GM12873 (cell line): ENCODE measurements at regions not wholly inside any gene's neighbourhood (a gene's known extent, or its start where the extent isn't known, plus 50 kb on each side); places are given as distances from the start of the nearest gene placed in this dataset.

ENCODE experiments used
- TF ChIP-seq, protein P1 (sequence below): IDR thresholded peaks from 2 replicates; pipeline ENCODE4 v1.5.1; 2012; ENCODE audit warnings: low read depth, mild to moderate bottlenecking, moderate library complexity, low read length, control low read depth; ENCODE audit not compliant: insufficient read depth; ENCODE audit errors: missing control alignments

DNA sequence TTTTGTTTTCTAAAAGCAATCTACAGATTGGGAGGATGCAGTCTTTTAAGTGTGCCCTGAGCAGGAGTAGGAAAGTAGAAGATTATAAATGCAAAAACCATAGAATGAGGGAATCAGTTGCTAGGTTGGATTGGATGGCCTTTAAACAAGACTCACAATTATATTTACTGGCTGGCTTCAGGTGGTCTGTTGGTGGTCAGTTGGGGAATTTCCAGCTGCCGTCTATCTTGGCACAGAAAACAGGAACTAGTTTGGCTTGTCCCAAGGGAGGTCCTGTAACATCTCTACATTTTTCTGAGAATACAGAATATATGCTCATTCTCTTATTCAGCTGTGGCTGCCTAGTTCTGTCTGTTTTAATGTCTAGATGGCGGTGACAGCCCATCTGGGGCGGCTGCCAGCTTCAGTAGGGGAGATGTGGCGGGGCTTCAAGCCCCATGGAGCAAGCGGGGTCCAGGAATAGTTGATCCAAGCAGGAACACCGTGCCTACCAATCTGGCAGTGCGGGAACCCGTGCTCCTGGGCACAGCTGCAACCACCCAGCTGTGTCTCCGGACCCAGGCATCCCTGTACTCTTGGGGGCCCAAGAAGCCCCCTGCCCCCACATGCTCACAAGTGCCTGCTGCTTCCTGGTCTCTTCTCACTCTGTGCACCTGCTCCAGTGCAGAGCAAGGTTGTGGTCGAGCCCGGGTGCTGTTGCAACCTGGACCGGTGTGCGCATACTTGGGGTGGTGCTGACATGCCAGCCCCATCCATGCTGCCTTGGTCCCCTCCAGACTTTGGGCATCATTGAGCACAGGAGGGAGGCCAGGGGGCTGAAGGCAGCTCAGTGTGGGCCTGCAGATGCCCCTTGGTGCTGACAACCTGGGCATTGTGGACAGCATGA is 1182.6 kb downstream of the AMY1C start:
- TF ChIP-seq, protein P1, sequence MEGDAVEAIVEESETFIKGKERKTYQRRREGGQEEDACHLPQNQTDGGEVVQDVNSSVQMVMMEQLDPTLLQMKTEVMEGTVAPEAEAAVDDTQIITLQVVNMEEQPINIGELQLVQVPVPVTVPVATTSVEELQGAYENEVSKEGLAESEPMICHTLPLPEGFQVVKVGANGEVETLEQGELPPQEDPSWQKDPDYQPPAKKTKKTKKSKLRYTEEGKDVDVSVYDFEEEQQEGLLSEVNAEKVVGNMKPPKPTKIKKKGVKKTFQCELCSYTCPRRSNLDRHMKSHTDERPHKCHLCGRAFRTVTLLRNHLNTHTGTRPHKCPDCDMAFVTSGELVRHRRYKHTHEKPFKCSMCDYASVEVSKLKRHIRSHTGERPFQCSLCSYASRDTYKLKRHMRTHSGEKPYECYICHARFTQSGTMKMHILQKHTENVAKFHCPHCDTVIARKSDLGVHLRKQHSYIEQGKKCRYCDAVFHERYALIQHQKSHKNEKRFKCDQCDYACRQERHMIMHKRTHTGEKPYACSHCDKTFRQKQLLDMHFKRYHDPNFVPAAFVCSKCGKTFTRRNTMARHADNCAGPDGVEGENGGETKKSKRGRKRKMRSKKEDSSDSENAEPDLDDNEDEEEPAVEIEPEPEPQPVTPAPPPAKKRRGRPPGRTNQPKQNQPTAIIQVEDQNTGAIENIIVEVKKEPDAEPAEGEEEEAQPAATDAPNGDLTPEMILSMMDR, result no peak

DNA sequence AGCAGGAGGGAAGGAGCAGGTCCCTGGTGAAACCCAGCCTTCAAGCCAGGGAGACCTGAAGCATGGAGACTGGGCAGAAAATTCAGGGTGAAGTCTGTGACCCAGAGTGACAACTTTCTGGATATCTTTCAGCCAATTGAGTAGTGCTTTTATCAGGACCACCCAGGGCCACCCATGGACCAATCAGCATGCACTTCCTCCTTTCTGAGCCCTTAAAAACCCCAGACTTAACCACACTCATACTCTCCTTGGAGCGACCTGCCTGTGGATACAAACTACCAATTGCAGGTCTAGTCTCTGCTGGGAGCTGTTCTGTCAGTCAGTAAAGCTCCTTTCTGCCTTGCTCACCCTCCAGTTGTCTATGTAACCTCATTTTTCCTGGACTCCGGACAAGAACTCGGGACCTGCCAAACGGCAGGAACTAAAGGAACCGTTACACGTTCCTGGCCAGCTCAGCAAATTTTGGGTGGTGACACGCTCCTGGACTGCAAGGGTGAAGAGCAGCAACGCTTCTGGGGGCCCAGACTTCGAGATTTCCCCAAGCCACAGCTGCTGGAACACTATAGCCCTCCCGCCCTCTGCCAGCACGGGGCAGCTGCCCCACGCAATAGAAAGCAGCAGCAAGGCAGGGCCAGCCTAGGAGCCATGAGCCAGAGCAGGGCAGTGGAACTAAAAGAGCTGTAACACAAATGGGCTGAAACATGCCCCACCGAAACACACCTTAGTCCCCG is 1183.4 kb downstream of the AMY1C start:
- TF ChIP-seq, protein P1, result no peak

DNA sequence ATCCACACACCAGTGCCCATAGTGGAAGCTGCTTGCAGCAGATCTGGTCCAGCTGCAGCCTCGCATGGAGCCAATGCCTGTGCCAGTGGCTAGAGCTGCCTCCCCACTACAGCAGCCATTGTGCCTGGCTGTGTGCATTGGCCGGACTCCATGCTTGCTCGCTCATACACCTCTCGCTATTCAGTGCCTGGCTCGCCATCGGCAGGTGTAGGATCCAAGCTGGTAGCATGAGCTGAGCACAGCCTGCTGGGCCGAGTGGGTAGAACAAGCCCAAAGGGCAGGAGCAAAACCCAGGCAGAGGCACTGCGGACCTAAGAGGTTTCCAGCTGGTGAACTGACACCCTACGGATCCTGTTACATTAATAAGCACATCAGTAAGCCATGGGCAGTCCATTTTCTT is 1184.1 kb downstream of the AMY1C start:
- TF ChIP-seq, protein P1, result no peak

DNA sequence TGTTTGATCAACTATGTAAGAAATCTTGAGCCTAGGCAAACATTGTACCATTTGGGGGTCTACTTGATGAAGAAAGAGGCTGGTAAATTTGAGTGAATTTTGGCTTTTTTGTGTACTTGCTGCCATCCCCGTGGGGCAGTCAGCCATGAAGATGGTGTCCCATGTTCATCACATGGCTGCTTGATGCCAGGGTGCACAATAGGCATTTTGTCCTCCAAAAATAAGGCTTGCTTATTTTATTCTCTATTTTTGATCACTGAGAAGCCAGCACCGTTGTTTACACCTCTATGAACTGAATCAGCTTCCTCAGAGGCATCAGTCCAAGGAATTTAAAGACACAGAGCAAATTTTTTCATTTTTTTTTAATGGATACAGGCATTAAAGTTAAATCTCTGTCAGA is 1195.7 kb downstream of the AMY1C start:
- TF ChIP-seq, protein P1, result no peak

DNA sequence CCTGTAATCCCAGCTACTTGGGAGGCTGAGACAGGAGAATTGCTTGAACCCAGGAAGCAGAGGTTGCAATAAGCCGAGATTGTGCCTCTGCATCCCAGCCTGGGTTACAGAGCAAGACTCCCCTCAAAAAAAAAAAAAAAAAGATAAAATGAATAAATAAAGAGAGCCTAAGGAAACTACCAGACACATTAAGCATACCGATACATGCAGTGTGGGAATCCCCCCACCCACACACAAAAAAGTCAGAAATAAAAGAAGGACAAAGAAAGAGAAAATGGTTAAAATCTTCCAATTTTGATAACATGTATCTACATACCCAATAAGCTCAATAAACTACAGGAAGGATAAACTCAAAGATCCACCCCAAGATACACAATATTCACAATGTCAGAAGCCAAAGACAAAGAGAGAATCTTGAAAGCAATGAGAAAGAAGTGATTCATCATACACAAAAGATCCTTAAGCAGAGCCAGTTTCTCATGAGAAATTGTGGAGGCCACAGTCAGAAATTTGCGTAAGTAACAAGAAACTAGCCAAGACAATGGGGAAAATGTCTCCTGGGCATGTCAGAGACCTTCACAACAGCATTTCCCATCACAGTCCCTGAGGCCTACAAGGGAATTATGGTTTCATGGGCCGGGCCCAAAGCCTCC is 1197.0 kb downstream of the AMY1C start:
- TF ChIP-seq, protein P1, result no peak

DNA sequence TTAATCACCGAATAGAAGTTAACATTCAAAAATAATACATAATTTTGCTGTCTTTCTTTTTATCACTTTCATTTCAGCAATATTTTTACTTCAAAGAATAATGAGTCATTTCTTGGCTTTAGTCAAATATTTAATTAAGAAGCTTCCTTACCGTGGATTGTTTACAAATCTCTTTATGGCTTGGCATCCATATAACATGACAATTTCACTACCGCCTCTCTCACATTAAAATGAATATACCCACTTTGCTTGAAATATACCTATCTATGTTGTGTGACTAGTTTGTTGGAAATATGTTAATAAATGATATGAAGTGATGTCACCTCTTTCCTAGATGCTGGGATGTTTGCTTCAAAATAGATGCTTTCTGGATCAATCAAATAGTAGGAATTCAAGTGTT is 1203.9 kb downstream of the AMY1C start:
- TF ChIP-seq, protein P1, result no peak

DNA sequence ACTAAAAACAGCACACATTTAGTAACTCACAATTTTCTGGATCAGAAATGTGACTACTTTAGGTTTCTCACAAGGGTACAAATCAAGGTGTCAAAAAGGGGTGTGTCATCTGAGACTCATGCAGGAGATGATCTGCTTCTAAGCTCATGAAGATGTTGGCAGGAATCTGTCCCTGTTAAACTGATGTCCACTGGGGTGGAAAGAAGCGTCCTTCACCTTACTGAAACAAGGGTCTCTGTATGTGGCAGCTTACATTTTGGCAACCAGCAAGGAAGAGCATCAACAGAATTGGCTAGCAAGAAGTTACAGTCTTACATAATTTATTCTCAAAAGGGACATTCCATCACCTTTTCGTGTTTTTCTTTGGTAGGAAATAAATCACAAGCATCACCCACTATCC is 1223.8 kb downstream of the AMY1C start:
- TF ChIP-seq, protein P1, result no peak
